Caco-2 (cell line): ENCODE measurements at regions not wholly inside any gene's neighbourhood (a gene's known extent, or its start where the extent isn't known, plus 50 kb on each side); places are given as distances from the start of the nearest gene placed in this dataset.

Source experiments
- BruUV-seq: library from RNA; stranded (reverse); fragments of 400-500 nt; replicated peaks from 2 replicates; lab custom pipeline; 2021; lab: Mats Ljungman, UMichigan
- CTCF ChIA-PET: fragments of 300-600 bp; sonication (Branson Sonifier 250); formaldehyde crosslinking; loops from one replicate; lab custom pipeline; 2022; ENCODE audit warnings: antibody characterized with exemption; lab: Charles Lee
- POLR2A ChIA-PET: fragments of 300-600 bp; sonication (Branson Sonifier 250); formaldehyde crosslinking; loops from one replicate; lab custom pipeline; 2022; ENCODE audit warnings: antibody characterized with exemption; lab: Charles Lee
- DNase-seq, 2 experiments: peaks; one replicate each; pipeline versions ENCODE4 v3.0.0 to v3.0.0-alpha.2; 2020 to 2022
- H3K27me3 ChIP-seq: replicated peaks from 2 replicates; pipeline ENCODE4 v1.6.0; 2011; ENCODE audit warnings: low read length; ENCODE audit not compliant: control insufficient read depth, insufficient read depth
- H3K36me3 ChIP-seq: 2 replicates; pipeline ENCODE4 v1.5.1; 2011; ENCODE audit warnings: low read length; ENCODE audit not compliant: control insufficient read depth, insufficient read depth
- H3K4me1 ChIP-seq: fragments of 250-450 bp; sonication (Bioruptor Pico); 2 replicates; pipeline ENCODE4 v1.5.1; 2020; ENCODE audit warnings: mild to moderate bottlenecking
- H3K4me3 ChIP-seq: 2 replicates; pipeline ENCODE4 v1.5.1; 2011; ENCODE audit warnings: low read depth, mild to moderate bottlenecking, control low read depth, low read length
- H3K9me3 ChIP-seq: fragments of 250-450 bp; sonication (Bioruptor Pico); 2 replicates; pipeline ENCODE4 v1.5.1; 2020; ENCODE audit warnings: mild to moderate bottlenecking, moderate library complexity
- H3K27ac Mint-ChIP-seq: one replicate; pipeline ENCODE4 v1.8.0; 2022; ENCODE audit warnings: mixed read lengths; ENCODE audit not compliant: unreplicated experiment
- H3K27me3 Mint-ChIP-seq: one replicate; pipeline ENCODE4 v1.8.0; 2022; ENCODE audit warnings: mixed read lengths; ENCODE audit not compliant: insufficient read depth, unreplicated experiment
- H3K36me3 Mint-ChIP-seq: one replicate; pipeline ENCODE4 v1.8.0; 2022; ENCODE audit warnings: mild to moderate bottlenecking, mixed read lengths; ENCODE audit not compliant: insufficient read depth, unreplicated experiment
- H3K4me1 Mint-ChIP-seq: one replicate; pipeline ENCODE4 v1.8.0; 2022; ENCODE audit warnings: low read depth, mixed read lengths; ENCODE audit not compliant: unreplicated experiment
- H3K4me3 Mint-ChIP-seq: one replicate; pipeline ENCODE4 v1.8.0; 2022; ENCODE audit warnings: mild to moderate bottlenecking, moderate library complexity, mixed read lengths; ENCODE audit not compliant: unreplicated experiment
- H3K9me3 Mint-ChIP-seq: one replicate; pipeline ENCODE4 v1.8.0; 2022; ENCODE audit warnings: mixed read lengths; ENCODE audit not compliant: unreplicated experiment
- CTCF ChIP-seq, 2 experiments: fragments of 200-600 bp in 1 of 2; IDR thresholded peaks; 1 replicate in 1 of 2; 2 replicates in 1 of 2; pipeline versions ENCODE4 v1.5.1 to v1.8.0; 2011 to 2022; ENCODE audit warnings: antibody characterized with exemption in 1 of 2, control low read depth in 1 of 2, inconsistent platforms in 1 of 2, low read depth in 1 of 2, low read length in 1 of 2, mild to moderate bottlenecking in 1 of 2, moderate library complexity in 1 of 2; ENCODE audit not compliant: insufficient read depth in 1 of 2, severe bottlenecking in 1 of 2, unreplicated experiment in 1 of 2
- intact Hi-C: fragments of 100-400 bp; cut with micrococcal nuclease; formaldehyde crosslinking; loops from one replicate; pipeline ENCODE4 v1.10.0; 2022; ENCODE audit not compliant: unreplicated experiment

GRCh38 chr10:113977174-113977573 lies 66.5 kb upstream of the ADRB1 start:
- Mint-ChIP-seq H3K27me3 (no peaks in the 10 kb centered on the region), H3K36me3 (no peaks in the 10 kb centered on the region), H3K9me3 (peaks cover 10% of the 10 kb centered on the region), H3K27ac (no peak overlapping the region), H3K4me1 (no peaks in the 10 kb centered on the region), H3K4me3 (no peak overlapping the region)
- Histone ChIP-seq H3K36me3 (no peaks in the 10 kb centered on the region), H3K4me3 (no peak overlapping the region), H3K27me3 (no peaks in the 10 kb centered on the region), H3K9me3 (no peaks in the 10 kb centered on the region), H3K4me1 (no peaks in the 10 kb centered on the region)
- ChIA-PET POLR2A (no interaction called here), CTCF (no interaction called here)
- no peak for DNase-seq
- intact Hi-C loops, result no loop called here
- TF ChIP-seq CTCF (IDR thresholded peaks at IDR 0.05; ENCODE audit: insufficient read depth in 1 of 2, low read depth in 1 of 2, low read length in 1 of 2, severe bottlenecking in 1 of 2, unreplicated experiment in 1 of 2), result no peak
- BruUV-seq, result no TSS peak

GRCh38 chr10:113978802-113979201 lies 64.9 kb upstream of the ADRB1 start:
- ChIA-PET CTCF (no interaction called here), POLR2A (no interaction called here)
- Mint-ChIP-seq H3K9me3 (peaks cover 10% of the 10 kb centered on the region), H3K36me3 (no peaks in the 10 kb centered on the region), H3K4me3 (no peak overlapping the region), H3K4me1 (no peaks in the 10 kb centered on the region), H3K27ac (no peak overlapping the region), H3K27me3 (no peaks in the 10 kb centered on the region)
- no peak for TF ChIP-seq CTCF (IDR thresholded peaks at IDR 0.05; ENCODE audit: insufficient read depth in 1 of 2, low read depth in 1 of 2, low read length in 1 of 2, severe bottlenecking in 1 of 2, unreplicated experiment in 1 of 2)
- intact Hi-C loops, result no loop called here
- no peaks in the 10 kb centered on the region for H3K9me3 ChIP-seq
- H3K4me1 ChIP-seq, result peaks cover 8% of the 10 kb centered on the region; the same call in 1 of the 2 replicates
- no peak overlapping the region for H3K4me3 ChIP-seq
- DNase-seq, result no peak
- no peaks in the 10 kb centered on the region for H3K36me3 ChIP-seq
- BruUV-seq, result no TSS peak
- H3K27me3 ChIP-seq, result no peaks in the 10 kb centered on the region

- Mint-ChIP-seq H3K27ac (no peak overlapping the region), H3K36me3 (no peaks in the 10 kb centered on the region), H3K4me1 (no peaks in the 10 kb centered on the region), H3K9me3 (peaks cover 10% of the 10 kb centered on the region), H3K27me3 (no peaks in the 10 kb centered on the region), H3K4me3 (no peak overlapping the region)
- no peak for TF ChIP-seq CTCF (IDR thresholded peaks at IDR 0.05; ENCODE audit: insufficient read depth in 1 of 2, low read depth in 1 of 2, low read length in 1 of 2, severe bottlenecking in 1 of 2, unreplicated experiment in 1 of 2)
- no peaks in the 10 kb centered on the region for H3K9me3 ChIP-seq
- ChIA-PET POLR2A (no interaction called here), CTCF (no interaction called here)
- no peaks in the 10 kb centered on the region for H3K36me3 ChIP-seq
- H3K27me3 ChIP-seq, result no peaks in the 10 kb centered on the region
- no peak for DNase-seq
- no TSS peak for BruUV-seq
- intact Hi-C loops, result no loop called here
- no peak overlapping the region for H3K4me3 ChIP-seq
- peaks cover 8% of the 10 kb centered on the region; the same call in 1 of the 2 replicates for H3K4me1 ChIP-seq
Measured at GRCh38 chr10:113979409-113979808, 64.3 kb upstream of the ADRB1 start.
